GM12872 (cell line): ENCODE measurements at regions not wholly inside any gene's neighbourhood (a gene's known extent, or its start where the extent isn't known, plus 50 kb on each side); places are given as distances from the start of the nearest gene placed in this dataset.

ENCODE experiments used
- TF ChIP-seq, protein P1 (sequence below): IDR thresholded peaks from 3 replicates; pipeline ENCODE4 v1.5.1; 2011; ENCODE audit warnings: low read depth, mild to moderate bottlenecking, low read length, moderate library complexity; ENCODE audit not compliant: insufficient read depth

DNA sequence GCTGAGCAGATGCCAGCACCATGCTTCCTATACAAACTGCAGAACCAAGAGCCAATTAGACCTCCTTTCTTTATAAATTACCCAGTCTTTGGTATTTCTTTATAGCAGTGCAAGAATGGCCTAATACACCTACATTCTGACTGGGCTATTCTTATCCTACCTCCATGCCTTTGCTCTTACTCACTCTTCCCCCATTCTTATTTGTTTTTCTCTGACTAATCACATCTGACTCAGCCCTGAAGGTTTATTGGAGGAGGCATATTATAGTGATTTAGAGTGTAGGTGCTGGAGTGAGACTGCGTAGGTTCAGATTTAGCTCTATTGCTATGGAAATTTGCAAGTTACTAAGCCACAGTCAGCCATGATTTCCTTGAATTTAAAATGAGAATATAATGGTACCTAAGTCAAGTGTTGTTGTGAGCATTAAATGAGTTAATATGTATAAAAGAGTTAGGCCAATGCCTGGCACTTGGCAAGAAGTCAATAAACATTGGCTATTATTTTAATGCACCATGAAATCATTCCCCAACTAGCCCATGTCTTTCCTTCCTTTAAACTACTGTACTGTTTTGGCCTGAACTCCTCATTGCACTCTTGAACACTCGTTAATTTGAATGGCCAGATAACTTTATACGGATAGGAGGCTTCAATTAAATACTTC is 531.2 kb upstream of the ZNF608 start:
- TF ChIP-seq, protein P1, sequence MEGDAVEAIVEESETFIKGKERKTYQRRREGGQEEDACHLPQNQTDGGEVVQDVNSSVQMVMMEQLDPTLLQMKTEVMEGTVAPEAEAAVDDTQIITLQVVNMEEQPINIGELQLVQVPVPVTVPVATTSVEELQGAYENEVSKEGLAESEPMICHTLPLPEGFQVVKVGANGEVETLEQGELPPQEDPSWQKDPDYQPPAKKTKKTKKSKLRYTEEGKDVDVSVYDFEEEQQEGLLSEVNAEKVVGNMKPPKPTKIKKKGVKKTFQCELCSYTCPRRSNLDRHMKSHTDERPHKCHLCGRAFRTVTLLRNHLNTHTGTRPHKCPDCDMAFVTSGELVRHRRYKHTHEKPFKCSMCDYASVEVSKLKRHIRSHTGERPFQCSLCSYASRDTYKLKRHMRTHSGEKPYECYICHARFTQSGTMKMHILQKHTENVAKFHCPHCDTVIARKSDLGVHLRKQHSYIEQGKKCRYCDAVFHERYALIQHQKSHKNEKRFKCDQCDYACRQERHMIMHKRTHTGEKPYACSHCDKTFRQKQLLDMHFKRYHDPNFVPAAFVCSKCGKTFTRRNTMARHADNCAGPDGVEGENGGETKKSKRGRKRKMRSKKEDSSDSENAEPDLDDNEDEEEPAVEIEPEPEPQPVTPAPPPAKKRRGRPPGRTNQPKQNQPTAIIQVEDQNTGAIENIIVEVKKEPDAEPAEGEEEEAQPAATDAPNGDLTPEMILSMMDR = no peak

GRCh38 chr5:125278711-125279110 is 532.3 kb upstream of the ZNF608 start:
- TF ChIP-seq, protein P1 = no peak

DNA sequence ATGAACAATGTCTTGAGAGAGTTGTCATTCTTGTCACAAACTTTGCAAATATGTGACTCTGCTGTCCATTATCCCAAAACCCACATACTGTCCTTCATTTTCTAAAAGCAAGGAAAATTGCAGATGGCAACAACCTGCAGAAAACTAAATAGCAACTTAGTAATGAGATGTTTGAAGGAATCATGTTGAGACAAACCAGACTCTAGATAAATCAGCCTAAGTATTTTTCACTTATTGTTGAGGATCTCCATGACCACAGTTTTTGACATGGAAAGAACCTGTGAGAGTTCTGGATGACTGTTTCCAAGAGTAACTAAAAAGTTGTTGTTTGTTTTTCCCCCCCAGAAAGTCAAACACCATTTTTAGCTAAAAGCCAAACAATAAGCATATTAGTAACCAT is 535.2 kb upstream of the ZNF608 start:
- TF ChIP-seq, protein P1 = no peak

DNA sequence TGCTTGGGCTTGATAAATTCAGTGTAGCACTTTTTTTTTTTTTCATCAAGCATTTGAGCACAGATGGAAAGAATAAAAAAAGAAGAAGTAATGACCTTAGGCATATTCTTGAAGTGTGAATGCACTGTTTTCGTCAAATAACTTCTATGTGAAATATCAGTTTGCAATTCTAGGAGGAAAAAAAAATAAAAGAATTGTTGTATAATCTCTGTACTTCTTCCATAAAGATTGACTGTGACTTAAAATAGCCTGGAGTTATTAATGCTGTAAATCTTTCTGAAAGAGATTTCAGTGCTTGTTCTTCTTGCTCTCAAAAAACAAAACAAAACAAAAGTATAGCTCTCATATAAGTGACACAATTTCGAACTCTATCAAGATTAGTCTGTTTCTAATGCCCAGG is 536.9 kb upstream of the ZNF608 start:
- TF ChIP-seq, protein P1 = no peak

DNA sequence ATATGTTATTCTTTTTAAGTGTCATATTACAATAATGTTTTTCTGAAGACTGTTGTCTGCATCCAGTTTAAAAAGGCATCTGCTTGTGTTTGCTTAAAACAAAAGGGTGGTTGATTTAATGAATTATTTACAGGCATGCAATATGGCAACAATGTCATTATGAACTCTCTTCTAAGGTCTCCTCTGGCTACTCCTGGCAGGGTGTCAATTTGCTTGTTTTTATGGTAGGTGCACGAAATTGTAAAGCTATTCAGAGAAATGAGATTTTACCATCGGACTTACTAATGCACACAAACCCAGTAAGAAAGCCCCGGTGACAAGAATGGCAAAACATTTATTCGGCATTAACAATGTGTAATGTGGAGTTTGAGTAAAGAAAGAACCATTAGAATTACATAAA is 539.8 kb upstream of the ZNF608 start:
- TF ChIP-seq, protein P1 = no peak

DNA sequence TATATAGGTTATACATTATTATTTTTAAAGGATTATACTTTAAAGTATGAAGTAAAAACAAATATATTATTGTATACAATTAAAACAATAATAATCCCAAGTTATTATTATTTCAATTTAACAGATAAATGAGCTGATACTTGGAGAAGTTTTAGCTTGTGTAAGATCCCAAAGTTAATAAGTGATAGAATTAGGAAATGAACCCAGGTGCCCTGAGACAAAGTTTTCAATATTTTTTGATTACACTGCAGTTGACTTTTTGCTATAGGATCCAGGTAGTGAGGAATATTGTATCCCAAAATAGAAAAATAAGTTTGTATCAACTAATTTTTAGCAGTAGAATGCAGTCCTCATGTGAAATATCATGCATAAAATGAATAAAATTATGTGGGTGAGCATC is 543.2 kb upstream of the ZNF608 start:
- TF ChIP-seq, protein P1 = no peak

DNA sequence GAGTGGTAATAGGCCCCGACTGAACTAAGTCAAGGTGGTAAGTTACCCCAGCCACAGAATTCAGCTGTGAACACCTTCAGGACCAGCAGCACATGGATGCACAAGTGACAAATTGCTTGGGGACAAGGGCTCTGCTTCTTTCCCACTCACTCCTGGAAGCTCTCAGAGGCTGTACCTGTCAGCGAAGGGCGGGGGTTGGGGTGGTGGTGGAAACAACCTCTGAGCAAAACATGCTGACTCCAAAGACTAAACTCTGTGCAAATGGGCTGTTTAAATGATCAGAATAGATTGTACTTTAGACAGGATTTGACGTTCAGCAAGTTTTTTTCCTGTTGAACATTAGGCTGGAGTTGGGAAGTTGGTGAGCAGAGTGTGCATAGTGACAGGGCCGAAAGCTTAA is 544.5 kb upstream of the ZNF608 start:
- TF ChIP-seq, protein P1 = no peak
